DMS79 (cell line): ENCODE measurements at regions not wholly inside any gene's neighbourhood (a gene's known extent, or its start where the extent isn't known, plus 50 kb on each side); places are given as distances from the start of the nearest gene placed in this dataset.
"Not testable (repeated sequence)": the region's sequence is repeated elsewhere in the genome, so short reads cannot be mapped to it uniquely, and the experiment has no call there.

Experiments used
- DNase-seq: peaks from one replicate; lab custom pipeline; 2025; lab: John Stamatoyannopoulos, UW

- no peak for DNase-seq
These were observed 213.9 kb upstream of the UBASH3B start for GRCh38 chr11:122441666-122442035.

- DNase-seq = peak; percentile 13
These were observed 214.5 kb upstream of the UBASH3B start for GRCh38 chr11:122440811-122441665.

DNA sequence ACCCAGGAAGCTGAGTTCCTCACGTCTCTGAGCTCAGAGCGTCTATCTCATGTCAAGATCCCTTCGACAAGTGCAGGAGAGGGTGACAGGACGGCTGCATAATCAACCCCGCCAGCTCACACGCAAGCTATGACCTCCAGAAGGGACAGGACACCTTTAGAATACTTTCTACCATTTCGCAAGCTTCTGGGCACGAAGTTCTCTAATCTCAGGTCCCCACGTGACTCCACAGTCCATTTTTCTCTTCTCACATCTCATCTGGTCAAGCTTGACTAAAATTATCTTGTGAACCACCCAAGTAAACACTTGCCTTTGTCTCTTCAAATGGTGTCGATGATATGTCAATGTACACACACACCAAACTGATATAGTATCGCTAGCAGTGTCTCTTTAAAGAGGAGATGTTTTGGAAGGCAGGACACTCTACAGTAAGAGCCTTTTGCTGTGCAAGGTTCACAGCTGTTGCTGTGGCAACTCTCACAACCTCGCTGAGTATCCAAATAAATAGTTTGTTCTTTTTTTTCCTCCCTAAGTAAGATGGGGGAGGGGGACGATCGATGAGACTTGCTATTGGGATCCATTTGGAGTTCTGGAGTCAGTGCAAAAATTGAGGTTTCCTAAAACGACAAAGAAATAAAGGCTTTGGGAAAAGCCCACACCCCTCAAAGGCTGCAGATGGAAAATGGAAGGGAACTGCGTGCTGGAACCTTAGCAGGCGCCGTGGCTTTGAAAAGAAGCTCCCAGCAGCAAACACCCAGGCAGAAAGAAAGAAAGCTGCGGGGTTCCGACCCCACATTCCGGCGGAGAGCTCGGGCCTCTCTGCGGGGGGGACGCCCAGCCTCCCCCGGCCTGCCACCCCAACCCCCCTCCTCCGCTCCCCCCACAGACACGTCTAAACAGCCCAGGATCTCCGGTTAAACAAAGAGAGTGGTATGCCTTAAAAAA is 215.4 kb upstream of the UBASH3B start:
- peak; percentile 59 for DNase-seq

DNA sequence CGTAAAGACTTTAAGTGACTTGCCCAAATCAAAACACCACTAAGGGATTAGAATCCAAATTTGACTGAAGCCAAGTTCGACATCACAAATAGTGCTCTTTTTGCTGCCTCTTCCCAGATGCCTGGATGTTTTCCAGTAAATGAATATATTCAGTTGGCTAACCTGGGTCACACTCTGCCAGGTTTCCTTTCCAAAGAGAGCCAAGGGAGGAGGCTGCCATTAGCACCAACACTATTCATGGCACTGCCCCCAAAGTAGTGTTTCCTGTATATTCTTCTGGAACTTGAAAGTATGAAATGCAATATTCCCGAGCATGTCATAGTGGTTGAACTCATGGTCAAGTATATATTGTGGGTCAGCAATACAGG is 219.3 kb upstream of the UBASH3B start:
- DNase-seq = no peak

DNA sequence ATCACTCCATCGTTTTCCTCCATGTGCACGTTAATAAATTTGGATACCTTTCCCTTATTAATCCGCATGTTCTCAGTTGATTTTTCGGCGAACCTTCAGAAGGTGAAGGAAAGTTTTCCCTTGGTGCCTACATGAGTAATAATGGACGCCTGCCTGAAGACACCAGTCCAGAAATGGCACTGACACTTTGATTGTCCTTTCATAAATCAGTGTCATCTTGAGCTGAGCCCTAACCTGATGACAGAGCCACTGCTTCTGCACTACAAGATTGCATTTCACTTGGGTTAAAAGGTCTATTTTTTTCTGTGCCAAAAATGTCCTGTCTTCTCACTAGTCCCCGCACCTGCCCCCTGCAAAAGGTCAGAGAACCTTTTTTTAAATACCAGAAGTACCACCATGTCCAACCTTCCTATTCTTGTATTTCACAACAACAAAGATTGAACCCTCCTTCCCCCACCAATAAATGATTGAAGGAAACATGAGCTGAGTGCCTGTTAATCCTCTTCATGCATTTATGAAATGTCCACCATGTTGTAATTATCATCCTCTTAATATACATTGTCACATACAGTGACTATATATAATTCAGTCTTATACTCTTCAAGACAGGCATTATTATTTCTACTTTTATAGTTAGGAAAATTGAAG is 219.9 kb upstream of the UBASH3B start:
- no peak for DNase-seq

GRCh38 chr11:122434786-122435185 is 220.7 kb upstream of the UBASH3B start:
- no peak for DNase-seq

- no peak for DNase-seq
These were observed 225.0 kb upstream of the UBASH3B start for GRCh38 chr11:122430490-122430889.

DNA sequence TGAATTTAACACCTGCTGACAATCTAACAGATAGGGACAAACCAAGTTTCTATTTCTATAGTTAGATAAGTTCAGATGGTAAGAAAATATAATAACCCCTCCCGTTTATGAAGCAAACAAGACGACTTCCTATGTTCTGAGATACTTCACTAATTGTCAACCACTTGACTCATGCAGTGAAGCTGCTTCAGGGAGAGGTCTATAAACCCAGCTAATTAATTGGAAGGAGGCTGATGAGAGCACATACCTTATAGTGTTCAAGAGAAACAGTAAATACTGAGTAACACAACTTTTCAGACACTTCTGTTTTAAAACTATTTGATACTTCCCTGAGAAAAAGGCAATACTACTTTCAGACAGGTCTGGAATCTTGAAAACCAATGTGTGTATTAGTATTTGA is 229.4 kb upstream of the UBASH3B start:
- DNase-seq = no peak

- DNase-seq = no peak
These were observed 230.9 kb upstream of the UBASH3B start for GRCh38 chr11:122424636-122425035.

- DNase-seq = no peak
These were observed 231.6 kb upstream of the UBASH3B start for GRCh38 chr11:122423886-122424285.

GRCh38 chr11:122423273-122423672 is 232.2 kb upstream of the UBASH3B start:
- no peak for DNase-seq

GRCh38 chr11:122422682-122423081 is 232.8 kb upstream of the UBASH3B start:
- no peak for DNase-seq

- DNase-seq = no peak
These were observed 233.8 kb upstream of the UBASH3B start for GRCh38 chr11:122421702-122422101.

GRCh38 chr11:122418032-122418431 is 237.5 kb upstream of the UBASH3B start:
- DNase-seq = no peak

GRCh38 chr11:122414406-122415018 is 241.0 kb upstream of the UBASH3B start:
- DNase-seq = no peak

GRCh38 chr11:122413677-122414076 is 241.8 kb upstream of the UBASH3B start:
- no peak for DNase-seq

DNA sequence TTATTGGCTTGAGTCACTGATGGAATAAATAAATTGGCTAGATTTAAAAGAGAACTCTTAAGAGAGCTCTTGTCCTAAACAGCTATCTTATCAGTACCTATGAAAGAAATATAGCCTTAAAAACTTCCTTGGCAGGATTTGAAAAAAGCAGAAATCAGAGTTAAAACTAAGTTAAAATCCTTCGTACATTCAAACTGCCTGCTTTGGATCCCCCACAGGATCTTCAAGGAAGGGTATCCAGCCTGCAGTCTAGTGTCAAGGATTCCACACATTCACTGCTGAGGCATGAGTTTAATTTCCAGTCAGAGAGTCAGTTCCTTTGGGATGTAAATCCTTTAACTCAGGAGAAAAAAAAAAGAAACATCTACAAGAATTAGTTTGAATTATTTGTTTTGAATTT is 242.9 kb upstream of the UBASH3B start:
- no peak for DNase-seq

DNA sequence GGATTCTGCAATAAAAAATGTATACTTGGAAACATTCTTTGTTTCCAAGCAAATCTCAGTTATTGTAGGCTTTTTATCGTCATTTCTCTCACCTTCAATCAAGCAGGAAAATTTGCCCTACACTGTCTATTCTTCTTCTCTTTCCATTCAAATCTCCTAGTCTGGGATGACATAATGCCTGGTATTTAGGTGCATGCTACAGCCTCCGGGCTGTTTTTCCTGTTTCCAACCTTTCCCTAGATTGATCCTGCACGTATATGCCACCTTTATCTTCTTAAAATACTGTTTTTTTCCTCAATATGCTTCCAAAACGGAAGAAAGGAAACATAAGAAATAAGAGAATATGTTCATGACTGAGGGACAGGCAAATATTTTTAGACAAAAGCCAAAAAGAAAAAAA is 249.1 kb upstream of the UBASH3B start:
- no peak for DNase-seq

- DNase-seq = no peak
These were observed 249.8 kb upstream of the UBASH3B start for GRCh38 chr11:122405547-122406341.

- DNase-seq = no peak
These were observed 251.0 kb upstream of the UBASH3B start for GRCh38 chr11:122404571-122404970.

- DNase-seq = not testable (repeated sequence)
These were observed 253.9 kb upstream of the UBASH3B start for GRCh38 chr11:122401581-122401980.
